ENCODE measurements at regions not wholly inside any gene's neighbourhood (a gene's known extent, or its start where the extent isn't known, plus 50 kb on each side); places are given as distances from the start of the nearest gene placed in this dataset.

DNA sequence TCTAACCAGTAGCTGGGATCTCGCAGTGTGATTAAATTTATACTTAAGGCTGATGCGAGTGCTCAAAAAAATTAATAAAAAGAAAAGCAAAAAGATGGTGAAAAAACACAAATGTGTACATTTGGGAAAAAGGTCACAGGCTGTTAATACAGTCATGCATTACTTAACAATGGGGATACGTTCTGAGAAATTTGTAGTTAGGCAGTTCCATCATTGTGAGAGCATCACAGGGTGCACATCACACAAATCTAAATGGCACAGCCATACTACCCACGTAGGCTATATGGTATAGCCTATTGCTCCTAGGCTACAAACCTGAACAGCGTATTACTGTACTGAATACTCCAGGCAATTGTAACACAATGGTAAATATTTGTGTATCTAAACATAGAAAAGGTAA lies 142.4 kb upstream of the MYOCD start:
- intact Hi-C loops (cut with micrococcal nuclease; ENCODE audit: unreplicated experiment) = no loop called here
- no peak for DNase-seq (ENCODE audit: low read depth, low spot score)
- POLR2A ChIA-PET = no interaction called here

DNA sequence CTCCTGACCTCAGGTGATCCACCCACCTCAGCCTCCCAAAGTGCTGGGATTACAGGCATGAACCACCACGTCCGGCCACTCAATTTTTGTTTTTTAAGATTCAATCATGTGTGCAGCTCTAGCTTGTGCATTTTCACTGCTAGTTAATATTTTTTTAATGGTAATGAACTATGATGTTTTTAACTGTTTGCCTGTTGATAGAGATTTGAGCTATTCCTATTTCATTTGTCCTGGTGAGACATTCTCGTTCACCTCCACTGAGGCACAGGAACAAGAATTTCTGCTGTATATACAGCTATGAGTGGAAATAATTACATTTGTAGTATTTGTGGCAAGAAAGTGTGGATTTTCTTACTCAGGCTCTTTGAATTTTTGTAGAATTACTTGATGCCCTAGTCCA lies 137.7 kb upstream of the MYOCD start:
- no peaks in the 10 kb centered on the region for H3K4me1 ChIP-seq (ENCODE audit: control insufficient read depth, insufficient read depth, low read length)
- H3K9me3 ChIP-seq (ENCODE audit: control insufficient read depth, insufficient read depth, low read depth, low read length) = no peaks in the 10 kb centered on the region
- ATAC-seq (no peak), DNase-seq (ENCODE audit: low read depth, low spot score) (no peak)
- no peak overlapping the region for H3K27ac ChIP-seq (ENCODE audit: low read length)
- no peaks in the 10 kb centered on the region for H3K36me3 ChIP-seq (ENCODE audit: control insufficient read depth, insufficient read depth, low read length)
- no peak overlapping the region for H3K4me3 ChIP-seq (ENCODE audit: low read depth in 2 of 2, low read length in 2 of 2)
- CTCF ChIA-PET = no interaction called here
- intact Hi-C loops (cut with micrococcal nuclease; ENCODE audit: unreplicated experiment) = no loop called here
- POLR2A ChIA-PET = no interaction called here
- no peak for TF ChIP-seq SIN3A (IDR thresholded peaks at IDR 0.05; ENCODE audit: borderline replicate concordance, insufficient read depth, low read depth, low read length)
- TF ChIP-seq, protein P1, sequence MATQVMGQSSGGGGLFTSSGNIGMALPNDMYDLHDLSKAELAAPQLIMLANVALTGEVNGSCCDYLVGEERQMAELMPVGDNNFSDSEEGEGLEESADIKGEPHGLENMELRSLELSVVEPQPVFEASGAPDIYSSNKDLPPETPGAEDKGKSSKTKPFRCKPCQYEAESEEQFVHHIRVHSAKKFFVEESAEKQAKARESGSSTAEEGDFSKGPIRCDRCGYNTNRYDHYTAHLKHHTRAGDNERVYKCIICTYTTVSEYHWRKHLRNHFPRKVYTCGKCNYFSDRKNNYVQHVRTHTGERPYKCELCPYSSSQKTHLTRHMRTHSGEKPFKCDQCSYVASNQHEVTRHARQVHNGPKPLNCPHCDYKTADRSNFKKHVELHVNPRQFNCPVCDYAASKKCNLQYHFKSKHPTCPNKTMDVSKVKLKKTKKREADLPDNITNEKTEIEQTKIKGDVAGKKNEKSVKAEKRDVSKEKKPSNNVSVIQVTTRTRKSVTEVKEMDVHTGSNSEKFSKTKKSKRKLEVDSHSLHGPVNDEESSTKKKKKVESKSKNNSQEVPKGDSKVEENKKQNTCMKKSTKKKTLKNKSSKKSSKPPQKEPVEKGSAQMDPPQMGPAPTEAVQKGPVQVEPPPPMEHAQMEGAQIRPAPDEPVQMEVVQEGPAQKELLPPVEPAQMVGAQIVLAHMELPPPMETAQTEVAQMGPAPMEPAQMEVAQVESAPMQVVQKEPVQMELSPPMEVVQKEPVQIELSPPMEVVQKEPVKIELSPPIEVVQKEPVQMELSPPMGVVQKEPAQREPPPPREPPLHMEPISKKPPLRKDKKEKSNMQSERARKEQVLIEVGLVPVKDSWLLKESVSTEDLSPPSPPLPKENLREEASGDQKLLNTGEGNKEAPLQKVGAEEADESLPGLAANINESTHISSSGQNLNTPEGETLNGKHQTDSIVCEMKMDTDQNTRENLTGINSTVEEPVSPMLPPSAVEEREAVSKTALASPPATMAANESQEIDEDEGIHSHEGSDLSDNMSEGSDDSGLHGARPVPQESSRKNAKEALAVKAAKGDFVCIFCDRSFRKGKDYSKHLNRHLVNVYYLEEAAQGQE (IDR thresholded peaks at IDR 0.05; ENCODE audit: insufficient read depth in 1 of 2, low read depth in 2 of 2, low read length in 1 of 2) = no peak
- TF ChIP-seq POLR2AphosphoS5 (IDR thresholded peaks at IDR 0.05; ENCODE audit: low read depth, low read length) = no peak
- no peak for TF ChIP-seq CTCF (IDR thresholded peaks at IDR 0.05)
- TF ChIP-seq TCF7L2 (IDR thresholded peaks at IDR 0.05; ENCODE audit: low read depth, low read length) = no peak
- BruUV-seq (replicated peaks) = no TSS peak
- H3K27me3 ChIP-seq (ENCODE audit: control insufficient read depth, insufficient read depth, low read length) = no peaks in the 10 kb centered on the region
- in situ Hi-C loops (cut with HindIII; ENCODE audit: low pct_unique_long_range_greater_than_20kb, low sequenced_read_pairs) = no loop called here

More for the DNA sequence above, 142.4 kb upstream of the MYOCD start:
- in situ Hi-C loops (cut with HindIII; ENCODE audit: low pct_unique_long_range_greater_than_20kb, low sequenced_read_pairs) = no loop called here
- CTCF ChIA-PET = no interaction called here
- H3K27ac ChIP-seq (ENCODE audit: low read length) = no peak overlapping the region
- H3K4me3 ChIP-seq (ENCODE audit: low read depth in 2 of 2, low read length in 2 of 2) = no peak overlapping the region
- no TSS peak for BruUV-seq (replicated peaks)
- no peaks in the 10 kb centered on the region for H3K27me3 ChIP-seq (ENCODE audit: control insufficient read depth, insufficient read depth, low read length)
- no peak for TF ChIP-seq TCF7L2 (IDR thresholded peaks at IDR 0.05; ENCODE audit: low read depth, low read length)
- no peak for TF ChIP-seq CTCF (IDR thresholded peaks at IDR 0.05)
- TF ChIP-seq POLR2AphosphoS5 (IDR thresholded peaks at IDR 0.05; ENCODE audit: low read depth, low read length) = no peak
- no peak for TF ChIP-seq SIN3A (IDR thresholded peaks at IDR 0.05; ENCODE audit: borderline replicate concordance, insufficient read depth, low read depth, low read length)
- TF ChIP-seq, protein P1 (IDR thresholded peaks at IDR 0.05; ENCODE audit: insufficient read depth in 1 of 2, low read depth in 2 of 2, low read length in 1 of 2) = no peak
- no peaks in the 10 kb centered on the region for H3K9me3 ChIP-seq (ENCODE audit: control insufficient read depth, insufficient read depth, low read depth, low read length)
- H3K36me3 ChIP-seq (ENCODE audit: control insufficient read depth, insufficient read depth, low read length) = no peaks in the 10 kb centered on the region
- no peaks in the 10 kb centered on the region for H3K4me1 ChIP-seq (ENCODE audit: control insufficient read depth, insufficient read depth, low read length)
- ATAC-seq = no peak
